WTC11 (cell line): ENCODE measurements at regions not wholly inside any gene's neighbourhood (a gene's known extent, or its start where the extent isn't known, plus 50 kb on each side); places are given as distances from the start of the nearest gene placed in this dataset.

Experiments
- FOXP1 ChIP-seq: sonication (generic); formaldehyde crosslinking; IDR thresholded peaks from 2 replicates; pipeline ENCODE4 v1.8.0; 2022; ENCODE audit warnings: missing genetic modification reagents, mild to moderate bottlenecking, moderate library complexity, borderline replicate concordance
- JUN ChIP-seq: sonication (generic); formaldehyde crosslinking; IDR thresholded peaks from 2 replicates; pipeline ENCODE4 v1.8.0; 2023; ENCODE audit warnings: mild to moderate bottlenecking, missing genetic modification reagents
- SMAD3 ChIP-seq: sonication (generic); formaldehyde crosslinking; IDR thresholded peaks from 2 replicates; pipeline ENCODE4 v1.8.0; 2022; ENCODE audit warnings: missing genetic modification reagents, mild to moderate bottlenecking, borderline replicate concordance
- SP1 ChIP-seq: sonication (generic); formaldehyde crosslinking; conservative IDR thresholded peaks from 2 replicates; pipeline ENCODE4 v1.8.1; 2022; ENCODE audit warnings: missing genetic modification reagents
- TEAD4 ChIP-seq: sonication (generic); formaldehyde crosslinking; IDR thresholded peaks from 2 replicates; pipeline ENCODE4 v1.8.0; 2022; ENCODE audit warnings: mild to moderate bottlenecking, missing genetic modification reagents
- TF ChIP-seq, protein P1 (sequence below): sonication (generic); formaldehyde crosslinking; IDR thresholded peaks from 2 replicates; pipeline ENCODE4 v1.8.1; 2023; ENCODE audit warnings: mild to moderate bottlenecking, missing genetic modification reagents, moderate library complexity
- TF ChIP-seq, protein P2 (sequence below): fragments of 200-600 bp; IDR thresholded peaks from 2 replicates; pipeline ENCODE4 v1.8.0; 2022; ENCODE audit warnings: antibody characterized with exemption

DNA sequence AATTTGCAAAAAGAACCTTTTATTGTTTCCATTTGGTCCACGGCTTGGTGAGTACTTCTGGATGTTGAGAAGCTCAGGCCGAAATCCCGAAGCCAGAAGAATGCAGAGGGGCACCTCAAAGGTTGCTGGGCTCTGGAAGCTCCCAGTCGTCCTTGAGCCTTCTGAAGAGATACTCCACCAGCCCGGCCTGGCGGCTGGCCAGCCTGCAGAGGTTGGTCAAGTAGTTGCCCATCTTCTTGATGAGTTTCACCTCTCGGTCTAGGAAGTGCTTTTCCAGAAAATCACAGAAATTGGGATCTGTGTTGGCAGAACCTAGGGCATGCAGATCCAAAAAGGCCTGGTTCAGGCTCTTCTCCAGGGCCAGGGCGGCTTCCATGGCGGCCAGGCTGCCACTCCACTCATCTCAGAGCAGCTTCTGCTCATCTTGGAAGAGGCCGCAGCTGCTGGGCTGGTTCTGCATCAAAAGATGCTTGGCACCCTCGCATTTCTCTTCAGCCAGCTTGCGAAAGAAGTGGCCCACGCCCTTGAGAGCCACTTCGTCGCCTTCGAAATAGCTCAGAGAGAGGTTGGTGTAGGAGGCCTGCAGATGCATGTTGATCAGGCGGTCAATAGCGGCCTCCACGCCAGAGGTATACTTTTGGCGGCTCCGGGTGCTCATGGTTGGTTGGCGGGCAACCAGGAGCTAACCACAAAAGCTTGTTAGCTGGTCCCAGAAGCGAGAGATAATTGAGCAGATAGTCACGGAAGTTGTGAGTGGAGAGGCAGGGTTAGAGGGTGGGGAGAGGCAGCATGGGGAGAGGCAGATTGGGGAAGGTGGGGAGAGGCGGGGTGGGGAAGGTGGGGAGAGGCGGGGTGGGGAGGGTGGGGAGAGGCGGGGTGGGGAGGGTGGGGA is 76.5 kb upstream of the TSPAN7 start:
- TF ChIP-seq SP1 (CRISPR knock-in tag) (no peak), SMAD3 (no peak), TEAD4 (CRISPR knock-in tag) (no peak), JUN (CRISPR knock-in tag) (no peak), FOXP1 (no peak)
- TF ChIP-seq, protein P1, sequence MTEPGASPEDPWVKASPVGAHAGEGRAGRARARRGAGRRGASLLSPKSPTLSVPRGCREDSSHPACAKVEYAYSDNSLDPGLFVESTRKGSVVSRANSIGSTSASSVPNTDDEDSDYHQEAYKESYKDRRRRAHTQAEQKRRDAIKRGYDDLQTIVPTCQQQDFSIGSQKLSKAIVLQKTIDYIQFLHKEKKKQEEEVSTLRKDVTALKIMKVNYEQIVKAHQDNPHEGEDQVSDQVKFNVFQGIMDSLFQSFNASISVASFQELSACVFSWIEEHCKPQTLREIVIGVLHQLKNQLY (CRISPR knock-in tag) = no peak
- TF ChIP-seq, protein P2, sequence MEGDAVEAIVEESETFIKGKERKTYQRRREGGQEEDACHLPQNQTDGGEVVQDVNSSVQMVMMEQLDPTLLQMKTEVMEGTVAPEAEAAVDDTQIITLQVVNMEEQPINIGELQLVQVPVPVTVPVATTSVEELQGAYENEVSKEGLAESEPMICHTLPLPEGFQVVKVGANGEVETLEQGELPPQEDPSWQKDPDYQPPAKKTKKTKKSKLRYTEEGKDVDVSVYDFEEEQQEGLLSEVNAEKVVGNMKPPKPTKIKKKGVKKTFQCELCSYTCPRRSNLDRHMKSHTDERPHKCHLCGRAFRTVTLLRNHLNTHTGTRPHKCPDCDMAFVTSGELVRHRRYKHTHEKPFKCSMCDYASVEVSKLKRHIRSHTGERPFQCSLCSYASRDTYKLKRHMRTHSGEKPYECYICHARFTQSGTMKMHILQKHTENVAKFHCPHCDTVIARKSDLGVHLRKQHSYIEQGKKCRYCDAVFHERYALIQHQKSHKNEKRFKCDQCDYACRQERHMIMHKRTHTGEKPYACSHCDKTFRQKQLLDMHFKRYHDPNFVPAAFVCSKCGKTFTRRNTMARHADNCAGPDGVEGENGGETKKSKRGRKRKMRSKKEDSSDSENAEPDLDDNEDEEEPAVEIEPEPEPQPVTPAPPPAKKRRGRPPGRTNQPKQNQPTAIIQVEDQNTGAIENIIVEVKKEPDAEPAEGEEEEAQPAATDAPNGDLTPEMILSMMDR = no peak
